Esophagus muscularis mucosa (tissue), 4 donors: ENCODE measurements at regions not wholly inside any gene's neighbourhood (a gene's known extent, or its start where the extent isn't known, plus 50 kb on each side); places are given as distances from the start of the nearest gene placed in this dataset.

Experiments used
- CTCF ChIP-seq, 3 experiments: fragments of 200-600 bp in 2 of 3; fragments of 450-650 bp in 1 of 3; sonication (generic) in 2 of 3; IDR thresholded peaks; one replicate each; pipeline ENCODE4 v1.5.1; 2017 to 2019; ENCODE audit warnings: antibody characterized with exemption in 3 of 3, mild to moderate bottlenecking in 2 of 3, moderate library complexity in 1 of 3
- EP300 ChIP-seq: sonication (generic); formaldehyde crosslinking; IDR thresholded peaks from one replicate; pipeline ENCODE4 v1.6.1; 2017; ENCODE audit warnings: antibody characterized with exemption
- POLR2A ChIP-seq: fragments of 450-650 bp; IDR thresholded peaks from one replicate; pipeline ENCODE4 v1.6.1; 2017; ENCODE audit warnings: antibody characterized with exemption, moderate library complexity, mild to moderate bottlenecking, low read depth
- POLR2AphosphoS5 ChIP-seq, 2 donors: sonication (generic); formaldehyde crosslinking; IDR thresholded peaks; one replicate each; pipeline ENCODE4 v1.6.1; 2017; ENCODE audit warnings: antibody characterized with exemption in 2 of 2

DNA sequence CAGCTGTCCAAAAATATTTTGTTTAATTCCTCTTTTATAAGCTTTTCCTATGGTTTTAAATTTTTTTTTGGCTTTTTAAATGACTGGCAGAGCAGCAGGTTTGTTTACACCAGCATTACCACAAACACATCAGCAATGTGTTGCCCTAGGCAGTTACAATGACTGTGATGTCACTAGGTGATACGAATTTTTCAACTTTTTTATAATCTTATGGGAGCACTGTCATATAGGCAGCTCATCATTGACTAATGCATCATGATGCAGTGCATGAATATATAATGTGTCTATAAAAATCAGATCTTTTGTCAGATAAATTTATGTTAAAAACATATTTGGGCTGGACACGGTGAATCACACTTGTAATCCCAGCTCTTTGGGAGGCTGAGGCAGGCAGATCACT lies 231.6 kb upstream of the SLIT2 start:
- TF ChIP-seq CTCF (IDR thresholded peaks at IDR 0.05) (no peak), POLR2A (no peak), POLR2AphosphoS5 (IDR thresholded peaks at IDR 0.05) (no peak), EP300 (no peak)
